ENCODE measurements at regions not wholly inside any gene's neighbourhood (a gene's known extent, or its start where the extent isn't known, plus 50 kb on each side); places are given as distances from the start of the nearest gene placed in this dataset.

DNA sequence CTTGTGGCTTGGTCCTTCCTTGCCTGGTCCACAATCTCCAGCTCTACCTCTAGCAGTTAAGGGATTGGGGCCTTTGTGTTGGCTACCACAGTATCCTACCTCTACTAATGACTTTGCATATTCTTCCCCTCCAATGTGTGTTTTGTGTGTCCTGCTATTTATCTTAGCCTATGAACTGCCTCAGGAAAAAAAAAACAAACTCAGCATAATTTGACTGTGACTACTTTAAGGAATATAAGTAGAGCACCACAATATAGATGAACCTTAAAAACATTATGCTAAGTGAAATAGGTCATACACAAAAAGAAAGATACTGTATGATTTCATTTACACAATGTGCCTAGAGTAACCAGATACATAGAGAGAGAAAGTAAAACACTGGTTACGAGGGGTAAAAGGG is 61.3 kb upstream of the PTPN13 start:
- no peak for TF ChIP-seq CTCF (optimal IDR thresholded peaks at IDR 0.05 in 1 of 3, IDR thresholded peaks at IDR 0.05 in 1 of 3, conservative IDR thresholded peaks at IDR 0.05 in 1 of 3; ENCODE audit: extremely low read depth in 1 of 3, insufficient read depth in 2 of 3, low read length in 3 of 3)
- TF ChIP-seq EZH2 (IDR thresholded peaks at IDR 0.05; ENCODE audit: low read length) = no peak

All from keratinocyte (primary cell).